AG04450 (cell line): ENCODE measurements at regions not wholly inside any gene's neighbourhood (a gene's known extent, or its start where the extent isn't known, plus 50 kb on each side); places are given as distances from the start of the nearest gene placed in this dataset.

Experiments used
- CTCF ChIA-PET: fragments of 300-600, 350-600 bp; formaldehyde crosslinking; extraction: SDS; loops from one replicate; lab custom pipeline; 2022; ENCODE audit warnings: antibody characterized with exemption, inconsistent platforms; lab: Charles Lee
- POLR2A ChIA-PET: fragments of 350-600 bp; formaldehyde crosslinking; extraction: SDS; loops from one replicate; lab custom pipeline; 2021; ENCODE audit warnings: antibody characterized with exemption, inconsistent platforms; lab: Yijun Ruan, JAX
- DNase-seq: peaks from one replicate; pipeline ENCODE4 v3.0.0-alpha.2; 2011; ENCODE audit warnings: low read depth, low spot score
- H3K27ac ChIP-seq: one replicate; pipeline ENCODE4 v1.5.1; 2012; ENCODE audit warnings: low read depth, low read length, control low read depth
- H3K27me3 ChIP-seq: one replicate; pipeline ENCODE4 v1.6.0; 2012; ENCODE audit warnings: low read length; ENCODE audit not compliant: control insufficient read depth, insufficient read depth
- H3K4me3 ChIP-seq: 2 replicates; pipeline ENCODE4 v1.5.1; 2011; ENCODE audit warnings: mild to moderate bottlenecking, low read depth, low read length, control low read depth
- H3K9me3 ChIP-seq: 2 replicates; pipeline ENCODE4 v1.5.1; 2012; ENCODE audit warnings: low read length; ENCODE audit not compliant: control insufficient read depth, insufficient read depth
- TF ChIP-seq, protein P1 (sequence below): IDR thresholded peaks from 2 replicates; pipeline ENCODE4 v1.5.1; 2011; ENCODE audit warnings: low read depth, low read length, control low read depth, inconsistent platforms

DNA sequence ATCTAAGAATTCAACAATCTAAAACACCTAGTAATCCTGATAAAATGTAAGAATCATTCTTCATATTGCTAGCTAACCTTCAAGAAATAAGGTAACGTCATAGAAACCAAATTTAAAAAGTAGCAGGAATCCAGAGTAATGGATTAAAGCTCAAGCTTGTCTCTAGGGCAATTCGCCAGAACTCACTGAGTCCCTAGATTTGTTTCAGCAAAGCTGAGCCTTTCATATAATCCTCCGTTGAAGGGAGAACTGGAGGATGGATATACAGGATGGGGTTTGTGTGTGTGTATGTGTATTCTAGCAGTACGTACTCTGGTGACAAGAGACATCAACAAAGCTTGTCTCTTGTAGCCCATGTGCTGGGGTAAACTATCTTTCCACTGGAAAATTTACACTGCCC is 2173.5 kb upstream of the AGA start:
- H3K27me3 ChIP-seq, result no peaks in the 10 kb centered on the region
- no peak for DNase-seq
- H3K27ac ChIP-seq, result no peak overlapping the region
- no peak overlapping the region for H3K4me3 ChIP-seq
- no peaks in the 10 kb centered on the region for H3K9me3 ChIP-seq
- CTCF ChIA-PET, result no interaction called here
- TF ChIP-seq, protein P1, sequence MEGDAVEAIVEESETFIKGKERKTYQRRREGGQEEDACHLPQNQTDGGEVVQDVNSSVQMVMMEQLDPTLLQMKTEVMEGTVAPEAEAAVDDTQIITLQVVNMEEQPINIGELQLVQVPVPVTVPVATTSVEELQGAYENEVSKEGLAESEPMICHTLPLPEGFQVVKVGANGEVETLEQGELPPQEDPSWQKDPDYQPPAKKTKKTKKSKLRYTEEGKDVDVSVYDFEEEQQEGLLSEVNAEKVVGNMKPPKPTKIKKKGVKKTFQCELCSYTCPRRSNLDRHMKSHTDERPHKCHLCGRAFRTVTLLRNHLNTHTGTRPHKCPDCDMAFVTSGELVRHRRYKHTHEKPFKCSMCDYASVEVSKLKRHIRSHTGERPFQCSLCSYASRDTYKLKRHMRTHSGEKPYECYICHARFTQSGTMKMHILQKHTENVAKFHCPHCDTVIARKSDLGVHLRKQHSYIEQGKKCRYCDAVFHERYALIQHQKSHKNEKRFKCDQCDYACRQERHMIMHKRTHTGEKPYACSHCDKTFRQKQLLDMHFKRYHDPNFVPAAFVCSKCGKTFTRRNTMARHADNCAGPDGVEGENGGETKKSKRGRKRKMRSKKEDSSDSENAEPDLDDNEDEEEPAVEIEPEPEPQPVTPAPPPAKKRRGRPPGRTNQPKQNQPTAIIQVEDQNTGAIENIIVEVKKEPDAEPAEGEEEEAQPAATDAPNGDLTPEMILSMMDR, result no peak
- POLR2A ChIA-PET, result interaction anchor here (1.1 kb wide), 1 partner anchor 10 kb away, joined by 5 read pairs; no protein-coding TSS in a partner anchor

DNA sequence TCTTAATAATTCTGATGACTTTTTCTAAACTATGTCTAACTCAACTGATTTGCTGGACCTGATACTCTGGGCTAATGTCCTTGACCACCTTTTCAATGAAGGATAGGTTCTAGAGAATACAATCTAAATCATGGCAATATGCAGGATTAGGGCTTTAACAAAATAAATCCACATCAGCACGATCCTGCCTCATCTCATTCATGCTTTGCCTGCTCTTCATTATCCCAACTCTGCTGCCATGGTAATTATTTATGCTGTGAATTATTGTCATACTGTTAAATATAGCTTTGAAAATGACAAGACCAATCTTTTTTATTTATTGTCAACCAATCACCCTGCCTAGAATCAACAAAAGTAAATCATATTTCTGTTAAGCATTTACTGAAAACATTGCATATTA is 2176.7 kb upstream of the AGA start:
- TF ChIP-seq, protein P1, result no peak
- H3K27me3 ChIP-seq, result no peaks in the 10 kb centered on the region
- CTCF ChIA-PET, result no interaction called here
- no peak for DNase-seq
- H3K27ac ChIP-seq, result no peak overlapping the region
- H3K9me3 ChIP-seq, result no peaks in the 10 kb centered on the region
- H3K4me3 ChIP-seq, result no peak overlapping the region
- POLR2A ChIA-PET, result no interaction called here

DNA sequence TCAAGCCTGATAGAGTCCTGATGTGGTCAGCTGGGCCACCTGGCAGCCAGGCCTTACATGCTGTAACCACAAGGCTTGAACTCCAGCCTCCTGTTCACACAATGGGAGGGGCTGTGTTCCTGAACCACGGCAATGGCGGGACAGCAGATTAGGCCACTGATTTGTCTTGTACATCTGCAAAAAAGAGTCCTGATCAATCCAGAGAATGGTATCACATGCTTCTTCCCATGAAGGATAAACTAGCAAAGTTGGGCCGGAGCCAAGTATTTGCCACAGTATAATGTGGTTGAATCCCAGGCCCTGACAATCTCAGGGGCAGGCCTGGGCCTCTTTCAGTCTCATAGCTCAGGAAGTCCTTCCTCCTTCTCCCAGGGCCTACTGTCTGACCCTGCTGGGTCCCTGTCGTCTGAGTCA is 2182.5 kb upstream of the AGA start:
- Histone ChIP-seq H3K27me3 (no peaks in the 10 kb centered on the region), H3K27ac (peak overlapping the region; percentile 71), H3K9me3 (no peaks in the 10 kb centered on the region), H3K4me3 (no peak overlapping the region)
- CTCF ChIA-PET, result interaction anchor here (0.6 to 1.4 kb wide), 3 partner anchors 242 to 756 kb away, joined by 3 to 4 read pairs (median 3); no protein-coding TSS in a partner anchor
- TF ChIP-seq, protein P1, result no peak
- peak; percentile 44 for DNase-seq
- POLR2A ChIA-PET, result interaction anchor here (0.7 to 1.4 kb wide), 2 partner anchors 29 to 246 kb away, joined by 3 to 7 read pairs; no protein-coding TSS in a partner anchor

DNA sequence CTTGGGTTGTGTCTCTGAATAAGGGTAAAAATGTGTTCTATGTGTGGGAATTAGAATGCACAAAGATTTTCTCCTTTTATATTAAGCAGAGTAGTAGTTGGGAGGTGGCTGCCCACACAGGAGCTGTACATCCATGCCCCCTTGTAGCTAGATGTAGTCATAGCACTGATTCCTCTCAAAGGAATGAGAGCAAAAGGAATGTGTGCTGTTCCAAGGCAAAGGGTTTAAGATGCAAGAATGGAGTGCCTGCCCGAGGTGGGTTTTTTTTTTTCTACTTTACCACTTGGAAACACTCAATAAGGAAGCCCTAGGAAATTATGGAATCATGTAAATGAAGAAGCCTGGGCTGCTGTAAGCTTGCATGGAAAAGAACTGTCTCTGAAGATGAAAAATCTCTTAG is 2183.2 kb upstream of the AGA start:
- H3K27ac ChIP-seq, result peak overlapping the region; percentile 71
- no peak overlapping the region for H3K4me3 ChIP-seq
- peak; percentile 61 for DNase-seq
- ChIA-PET POLR2A (interaction anchor here (0.7 to 1.4 kb wide), 4 partner anchors 9 to 247 kb away, joined by 3 to 7 read pairs (median 4); no protein-coding TSS in a partner anchor), CTCF (interaction anchor here (0.6 to 1.4 kb wide), 5 partner anchors 82 to 756 kb away, joined by 3 to 4 read pairs (median 3); no protein-coding TSS in a partner anchor)
- H3K9me3 ChIP-seq, result no peaks in the 10 kb centered on the region
- H3K27me3 ChIP-seq, result no peaks in the 10 kb centered on the region
- TF ChIP-seq, protein P1, result peak; percentile 33; the same call in 1 of the 2 replicates

DNA sequence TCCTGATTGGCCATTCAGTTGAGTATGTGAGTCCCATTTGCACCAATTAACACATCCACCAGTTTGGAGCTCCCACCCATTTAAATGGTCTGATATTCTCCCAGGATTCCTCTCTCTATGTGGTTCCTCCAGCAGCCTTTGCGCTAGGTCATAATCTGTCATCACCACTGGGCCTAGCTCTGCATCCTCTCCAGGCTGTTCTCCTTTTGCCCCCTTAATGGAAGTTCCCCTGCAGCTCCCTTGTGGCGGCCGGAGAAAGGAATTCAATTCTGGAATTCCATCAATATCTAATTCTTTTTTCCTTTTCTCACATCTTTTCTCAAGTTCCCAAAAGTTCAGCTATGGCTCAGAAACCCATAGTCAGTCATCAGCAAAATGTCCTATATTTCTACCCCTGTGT is 2184.4 kb upstream of the AGA start:
- no peak for DNase-seq
- H3K4me3 ChIP-seq, result no peak overlapping the region
- no peaks in the 10 kb centered on the region for H3K27me3 ChIP-seq
- TF ChIP-seq, protein P1, result no peak
- CTCF ChIA-PET, result no interaction called here
- H3K27ac ChIP-seq, result no peak overlapping the region
- POLR2A ChIA-PET, result no interaction called here
- no peaks in the 10 kb centered on the region for H3K9me3 ChIP-seq
